Umbilical cord (tissue), 1 donor: ENCODE measurements at regions not wholly inside any gene's neighbourhood (a gene's known extent, or its start where the extent isn't known, plus 50 kb on each side); places are given as distances from the start of the nearest gene placed in this dataset.
"Not testable (repeated sequence)": the region's sequence is repeated elsewhere in the genome, so short reads cannot be mapped to it uniquely, and the experiment has no call there.

Experiments
- DNase-seq: peaks from one replicate; pipeline ENCODE4 v3.0.0-alpha.2; 2015; ENCODE audit warnings: low spot score

DNA sequence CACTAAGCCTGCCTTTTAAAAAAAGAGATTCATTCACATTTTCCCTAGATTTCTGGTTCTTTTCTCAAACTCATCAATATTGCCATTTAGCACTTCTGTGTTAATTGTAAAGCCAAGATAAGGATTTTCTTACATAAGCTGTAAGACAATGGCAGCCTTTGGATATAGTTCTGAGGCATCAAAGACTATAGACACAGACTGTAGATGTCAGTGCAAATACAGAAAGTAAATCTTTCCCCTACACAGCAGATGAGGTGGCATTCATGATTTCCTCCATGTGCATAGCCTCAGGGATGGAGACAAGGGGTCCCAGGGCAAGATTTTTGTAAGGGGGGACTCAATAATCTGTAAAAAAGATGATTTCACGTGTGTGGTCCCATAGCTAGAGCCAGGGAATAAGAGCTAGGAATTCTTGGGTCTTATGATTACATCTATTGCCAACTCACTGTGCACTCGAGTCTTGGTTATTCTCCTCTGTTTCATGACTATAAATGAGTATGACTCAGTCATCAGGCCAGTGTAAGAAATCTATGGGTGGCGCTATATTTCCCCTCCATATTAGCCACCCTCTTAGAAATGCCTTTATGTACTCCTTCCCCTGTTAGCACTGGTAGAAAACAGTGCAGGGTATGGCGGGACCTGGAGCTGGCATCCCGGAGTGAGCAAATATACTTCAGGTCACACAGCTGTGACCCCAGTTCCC lies 207.5 kb downstream of the EXOC5 start:
- no peak for DNase-seq

DNA sequence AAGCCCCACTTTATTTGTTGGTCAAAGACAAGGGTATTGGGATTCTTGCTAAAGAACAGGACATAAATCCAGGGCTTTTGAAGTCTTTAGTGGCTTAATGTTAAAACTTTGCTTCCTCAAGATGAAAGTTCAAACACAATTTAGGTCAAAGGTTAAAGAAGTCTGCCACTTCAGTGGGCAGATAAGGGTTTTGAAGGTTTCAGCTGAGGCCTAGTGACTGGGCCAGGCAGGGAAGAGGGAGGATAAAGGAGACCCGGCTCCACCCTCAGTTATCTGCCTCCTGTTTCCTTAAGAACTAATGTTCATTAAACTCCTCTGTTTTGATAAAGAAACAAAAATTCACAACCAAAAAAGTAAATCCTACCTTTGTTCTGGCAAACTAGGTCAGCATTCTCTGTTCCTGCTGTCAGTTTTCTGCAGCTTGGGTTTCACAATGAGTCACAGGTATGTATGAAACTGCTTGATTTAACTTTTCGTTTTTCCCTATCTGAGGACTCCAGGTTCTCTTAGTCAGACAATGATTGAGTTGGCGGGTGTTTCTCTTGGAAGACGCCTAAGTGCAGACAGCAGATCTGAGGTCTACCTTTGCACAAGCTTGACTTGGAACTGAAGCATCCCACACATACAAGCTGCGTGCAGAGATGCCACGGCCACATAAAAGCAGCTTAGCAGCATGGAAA lies 208.3 kb downstream of the EXOC5 start:
- peak; percentile 28 for DNase-seq

DNA sequence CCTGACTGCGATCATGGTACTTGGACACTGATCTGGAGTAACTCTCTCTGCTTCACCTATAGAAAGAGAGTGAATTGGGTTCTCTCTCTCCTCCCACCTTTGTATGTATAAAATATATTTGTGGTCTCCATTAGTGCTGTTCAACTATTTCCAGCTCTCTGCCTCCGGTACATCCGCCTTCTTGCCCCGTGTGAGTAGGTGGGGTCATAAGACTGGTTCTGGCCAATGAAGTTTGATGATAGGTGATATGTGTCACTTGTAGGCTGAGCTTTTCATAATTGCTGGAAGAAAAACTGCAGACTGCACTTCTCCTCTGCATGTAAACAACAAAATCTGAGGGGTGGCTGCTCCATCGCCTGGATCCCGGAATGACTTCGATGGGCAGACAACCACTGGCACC lies 210.4 kb downstream of the EXOC5 start:
- no peak for DNase-seq

- DNase-seq, result no peak
These were observed 210.9 kb downstream of the EXOC5 start for GRCh38 chr14:57057803-57058202.

GRCh38 chr14:57056522-57056921 lies 212.2 kb downstream of the EXOC5 start:
- not testable (repeated sequence) for DNase-seq

DNA sequence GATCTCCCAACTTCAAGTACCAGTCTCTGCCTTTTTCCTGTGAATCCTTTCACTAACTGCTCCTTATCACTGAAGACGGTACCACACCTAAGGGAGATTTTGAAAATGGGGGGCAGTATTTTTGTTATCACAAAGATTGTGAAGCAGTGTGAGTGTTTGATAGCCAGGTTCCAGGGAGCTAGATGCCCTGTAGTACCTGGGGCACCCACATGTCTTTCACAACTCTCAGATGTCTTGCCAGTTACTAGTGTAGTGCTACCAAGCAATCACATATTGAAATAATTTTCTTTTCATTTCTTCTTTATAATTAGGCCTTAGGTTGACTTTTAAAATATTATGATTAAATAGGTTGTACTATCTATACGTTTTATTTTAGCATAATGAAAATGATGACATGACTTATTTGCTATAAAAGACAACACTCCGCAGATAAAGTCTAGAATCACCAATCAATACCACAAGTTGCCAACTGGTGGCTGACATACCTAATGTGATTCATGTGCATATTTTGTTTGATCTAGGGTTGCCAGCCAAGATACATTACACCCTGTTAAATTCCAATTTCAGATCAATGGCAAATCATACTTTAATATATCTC lies 215.9 kb downstream of the EXOC5 start:
- no peak for DNase-seq

DNA sequence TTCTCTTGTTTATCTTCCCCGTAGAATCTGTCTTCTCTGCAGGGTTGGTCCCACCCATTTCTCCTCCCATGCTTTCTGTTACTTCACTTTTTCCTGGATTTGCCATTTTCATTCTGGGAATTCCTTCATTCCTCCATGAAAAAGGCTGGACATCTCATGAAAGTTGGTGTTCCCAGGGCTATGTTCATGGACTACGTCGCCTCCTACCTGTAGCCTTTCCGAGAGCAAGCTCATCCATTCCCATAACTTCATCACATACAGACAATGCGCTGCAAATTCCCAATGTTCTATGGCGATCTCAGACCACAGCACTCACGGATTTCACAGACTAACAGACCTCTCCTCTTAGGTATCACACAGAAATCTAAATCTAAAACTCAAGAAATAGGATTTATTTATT lies 217.1 kb downstream of the EXOC5 start:
- no peak for DNase-seq

GRCh38 chr14:57049848-57050247 lies 218.9 kb downstream of the EXOC5 start:
- no peak for DNase-seq

DNA sequence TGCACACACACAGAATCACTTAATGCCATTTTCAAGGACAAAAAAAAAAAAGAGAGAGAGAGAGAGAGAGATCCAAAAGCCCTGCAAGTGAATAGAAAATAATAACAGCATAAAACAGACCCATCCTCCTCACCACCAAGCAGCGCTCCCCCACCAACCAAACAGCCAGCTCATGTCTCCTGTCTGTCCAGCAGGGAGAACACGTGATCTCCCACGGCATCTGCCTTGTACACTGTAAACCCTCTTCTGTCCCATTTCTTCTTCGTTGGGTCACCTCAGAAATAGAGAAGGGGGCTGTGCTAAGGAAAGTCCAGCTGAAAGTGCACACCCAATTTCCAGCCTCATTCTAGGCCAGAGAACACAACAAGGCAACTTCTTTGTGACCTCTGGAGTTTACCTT lies 222.5 kb downstream of the EXOC5 start:
- no peak for DNase-seq

GRCh38 chr14:57044101-57044973 lies 224.4 kb downstream of the EXOC5 start:
- DNase-seq, result not testable (repeated sequence)

DNA sequence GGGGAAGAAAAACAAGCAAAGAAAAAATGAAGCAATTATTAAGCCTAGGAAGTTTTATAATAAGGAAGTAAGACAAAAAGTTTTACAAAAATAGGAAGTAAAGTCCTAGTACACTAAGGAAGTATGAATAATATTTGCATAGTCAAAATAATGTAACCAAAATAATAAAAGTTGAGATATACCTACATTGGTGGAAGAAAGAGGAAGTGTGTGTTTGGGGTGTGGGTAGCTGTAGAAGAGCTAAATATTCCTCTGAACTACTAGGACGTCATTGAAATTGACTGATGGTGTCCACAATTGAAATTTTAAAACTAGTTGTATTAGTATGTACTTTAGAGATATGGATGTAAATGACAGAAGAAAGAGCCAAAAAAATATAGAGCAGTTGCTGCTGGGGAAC lies 228.4 kb upstream of the OTX2 start:
- no peak for DNase-seq

DNA sequence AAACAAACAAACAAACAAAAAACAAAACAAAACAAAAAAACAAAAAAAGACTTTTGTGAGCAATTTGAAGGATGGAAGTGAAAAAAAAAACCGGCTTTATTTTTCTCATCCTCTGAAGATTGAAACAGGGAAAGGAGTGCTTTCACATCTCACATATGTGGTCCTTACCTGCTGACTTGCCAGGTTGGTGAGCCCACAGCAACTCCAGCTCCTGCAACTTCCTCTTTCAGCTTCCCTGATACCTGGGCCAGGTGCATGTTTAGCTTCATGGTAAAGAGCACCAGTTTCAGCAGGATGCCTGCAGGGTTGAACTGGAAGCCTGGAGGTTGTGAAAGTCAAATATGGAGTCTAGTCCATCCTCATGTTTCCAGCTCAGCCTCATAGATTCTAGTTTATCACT lies 221.2 kb upstream of the OTX2 start:
- no peak for DNase-seq

DNA sequence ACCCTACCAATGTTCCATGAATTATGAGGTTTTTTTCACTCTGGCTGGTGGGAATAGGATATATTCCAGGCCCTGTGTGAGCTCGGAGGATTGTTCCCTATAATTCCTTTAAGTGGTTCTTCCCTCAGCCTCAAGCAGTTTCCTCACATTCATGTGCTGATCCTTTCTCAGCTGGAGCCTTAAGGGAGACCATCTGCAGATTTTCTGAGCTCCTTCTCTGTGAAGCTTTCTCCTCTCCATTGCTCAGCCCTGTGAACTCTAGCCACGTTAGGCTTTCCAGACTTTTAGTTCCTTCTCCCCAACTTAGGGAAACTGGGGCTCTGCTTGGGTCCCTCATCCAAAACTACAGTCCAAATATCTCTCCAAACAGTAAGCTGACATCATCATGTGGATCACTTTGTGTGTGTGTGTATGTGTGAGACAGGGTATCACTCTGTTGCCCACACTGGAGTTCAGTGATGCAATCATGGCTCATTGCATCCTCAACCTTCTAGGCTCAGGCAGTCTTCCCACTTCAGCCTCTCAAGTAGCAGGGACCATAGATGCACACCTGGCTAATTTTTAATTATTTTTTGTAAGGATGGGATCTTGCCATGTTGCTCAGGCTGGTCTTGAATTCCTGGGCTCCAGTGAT lies 219.5 kb upstream of the OTX2 start:
- DNase-seq, result no peak

DNA sequence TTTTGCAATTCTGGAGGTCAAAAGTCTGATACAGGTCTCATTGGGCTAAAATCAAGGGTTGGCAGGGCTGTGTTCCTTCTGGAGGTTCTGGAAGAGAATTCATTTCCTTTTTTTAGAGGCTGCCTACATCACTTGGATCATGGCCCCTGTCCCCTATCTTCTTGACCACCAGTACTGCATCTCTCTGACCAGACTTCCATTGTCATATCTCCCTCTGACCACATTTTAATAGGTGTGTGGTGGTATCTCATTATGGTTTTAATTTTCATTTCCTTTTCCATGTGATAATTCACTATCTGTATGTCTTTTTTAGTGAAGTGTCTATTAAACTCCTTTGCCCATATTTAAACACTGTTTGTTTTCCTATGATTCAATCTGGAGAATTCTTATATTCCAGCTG lies 215.2 kb upstream of the OTX2 start:
- DNase-seq, result no peak

DNA sequence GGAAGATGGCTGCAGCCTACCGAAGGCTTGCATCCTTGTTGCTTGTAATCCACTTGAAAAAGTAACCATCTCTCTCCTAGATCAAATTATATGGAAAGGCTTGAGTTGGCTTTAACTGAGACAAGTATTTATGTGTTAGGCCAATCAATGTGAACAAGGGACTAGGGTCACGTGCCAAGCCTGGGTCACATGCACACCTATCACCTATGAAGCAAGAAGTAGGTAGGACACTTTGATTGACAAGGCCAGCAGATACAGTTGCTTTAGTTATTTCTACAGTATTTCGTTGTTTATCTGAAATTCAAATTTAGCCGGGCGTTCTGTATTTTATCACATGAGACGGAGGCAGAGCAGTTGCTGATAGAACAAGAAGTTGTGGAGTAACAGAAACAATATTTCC lies 212.3 kb upstream of the OTX2 start:
- no peak for DNase-seq

GRCh38 chr14:57018065-57018464 lies 207.8 kb upstream of the OTX2 start:
- no peak for DNase-seq

- DNase-seq, result no peak
These were observed 203.7 kb upstream of the OTX2 start for GRCh38 chr14:57013987-57014386.

- no peak for DNase-seq
These were observed 199.6 kb upstream of the OTX2 start for GRCh38 chr14:57009585-57010515.

GRCh38 chr14:57008534-57008933 lies 198.3 kb upstream of the OTX2 start:
- no peak for DNase-seq

GRCh38 chr14:56998728-56999127 lies 188.4 kb upstream of the OTX2 start:
- no peak for DNase-seq
